Neural cell (in vitro differentiated cells): ENCODE measurements at regions not wholly inside any gene's neighbourhood (a gene's known extent, or its start where the extent isn't known, plus 50 kb on each side); places are given as distances from the start of the nearest gene placed in this dataset.

ENCODE experiments used
- H2AFZ ChIP-seq: fragments of 200-600, 300-800 bp; sonication (generic), shearing (Covaris generic); 2 replicates; pipeline ENCODE4 v1.6.0; 2014; ENCODE audit warnings: low read depth, mild to moderate bottlenecking, antibody characterized with exemption, low read length, moderate library complexity
- H3F3A ChIP-seq: fragments of 200-600 bp; shearing (Covaris generic); 2 replicates; pipeline ENCODE4 v1.6.1; 2016; ENCODE audit warnings: mild to moderate bottlenecking, moderate library complexity, mixed read lengths, antibody characterized with exemption, low read length; ENCODE audit not compliant: insufficient read depth, poor library complexity, severe bottlenecking
- H3K27ac ChIP-seq: fragments of 200-600, 300-800 bp; sonication (generic), shearing (Covaris generic); 2 replicates; pipeline ENCODE4 v1.5.1; 2014; ENCODE audit warnings: mild to moderate bottlenecking, low read length, moderate library complexity
- H3K27me3 ChIP-seq: fragments of 300-800, 200-600 bp; sonication (generic), shearing (Covaris generic); 2 replicates; pipeline ENCODE4 v1.6.0; 2014; ENCODE audit warnings: mild to moderate bottlenecking, low read depth, low read length, moderate library complexity; ENCODE audit not compliant: insufficient read depth
- H3K36me3 ChIP-seq: fragments of 300-800, 200-600 bp; sonication (generic), shearing (Covaris generic); 2 replicates; pipeline ENCODE4 v1.5.1; 2014; ENCODE audit warnings: mild to moderate bottlenecking, antibody characterized with exemption, low read length, moderate library complexity; ENCODE audit not compliant: insufficient read depth
- H3K4me2 ChIP-seq: fragments of 300-800, 200-600 bp; sonication (generic), shearing (Covaris generic); 2 replicates; pipeline ENCODE4 v1.6.0; 2014; ENCODE audit warnings: mild to moderate bottlenecking, low read length
- H3K4me3 ChIP-seq: fragments of 300-800, 200-600 bp; sonication (generic), shearing (Covaris generic); 2 replicates; pipeline ENCODE4 v1.5.1; 2014; ENCODE audit warnings: mild to moderate bottlenecking, low read length, moderate library complexity
- H3K79me2 ChIP-seq: fragments of 200-600 bp; shearing (Covaris generic); replicated peaks from 2 replicates; pipeline ENCODE4 v1.6.0; 2014; ENCODE audit warnings: mild to moderate bottlenecking, low read length, moderate library complexity; ENCODE audit not compliant: insufficient read depth
- H3K9ac ChIP-seq: fragments of 300-800, 200-600 bp; sonication (generic), shearing (Covaris generic); 2 replicates; pipeline ENCODE4 v1.6.1; 2016; ENCODE audit warnings: mild to moderate bottlenecking, low read length, mixed read lengths
- H3K9me2 ChIP-seq: fragments of 200-600 bp; shearing (Covaris generic); 2 replicates; pipeline ENCODE4 v1.6.1; 2016; ENCODE audit warnings: mild to moderate bottlenecking, low read length, mixed read lengths; ENCODE audit not compliant: insufficient read depth
- H3K9me3 ChIP-seq: fragments of 200-600, 300-800 bp; sonication (generic), shearing (Covaris generic); 2 replicates; pipeline ENCODE4 v1.6.1; 2016; ENCODE audit warnings: mild to moderate bottlenecking, mixed run types, low read length, moderate library complexity, mixed read lengths
- H4K20me1 ChIP-seq: fragments of 200-600 bp; shearing (Covaris generic); 2 replicates; pipeline ENCODE4 v1.6.1; 2016; ENCODE audit warnings: mild to moderate bottlenecking, mixed run types; ENCODE audit not compliant: insufficient read depth
- EP300 ChIP-seq: fragments of 450-650 bp; conservative IDR thresholded peaks from 2 replicates; pipeline ENCODE4 v1.6.1; 2014; ENCODE audit warnings: antibody characterized with exemption, mild to moderate bottlenecking, moderate library complexity; ENCODE audit not compliant: poor library complexity, severe bottlenecking
- EZH2 ChIP-seq: fragments of 200-600, 300-800 bp; shearing (Covaris generic), sonication (generic); IDR thresholded peaks from 2 replicates; pipeline ENCODE4 v1.6.1; 2014; ENCODE audit warnings: antibody characterized with exemption, low read length, borderline replicate concordance, mild to moderate bottlenecking; ENCODE audit not compliant: insufficient read depth, poor library complexity, severe bottlenecking
- MXI1 ChIP-seq: fragments of 450-650 bp; conservative IDR thresholded peaks from 2 replicates; pipeline ENCODE4 v1.6.1; 2014; ENCODE audit warnings: antibody characterized with exemption, mild to moderate bottlenecking; ENCODE audit not compliant: poor library complexity, severe bottlenecking
- POLR2AphosphoS5 ChIP-seq: IDR thresholded peaks from 2 replicates; pipeline ENCODE4 v1.6.1; 2012
- RAD21 ChIP-seq: fragments of 450-650 bp; conservative IDR thresholded peaks from 2 replicates; pipeline ENCODE4 v1.6.1; 2014; ENCODE audit warnings: antibody characterized with exemption, mild to moderate bottlenecking, moderate library complexity
- SMC3 ChIP-seq: fragments of 450-650 bp; conservative IDR thresholded peaks from 2 replicates; pipeline ENCODE4 v1.6.1; 2014; ENCODE audit warnings: antibody characterized with exemption, mild to moderate bottlenecking, moderate library complexity; ENCODE audit not compliant: poor library complexity
- TAF1 ChIP-seq: IDR thresholded peaks from 2 replicates; pipeline ENCODE4 v1.6.1; 2012; ENCODE audit warnings: low read depth
- TF ChIP-seq, protein P1 (sequence below): fragments of 450-650 bp; IDR thresholded peaks from 2 replicates; pipeline ENCODE4 v1.5.1; 2014; ENCODE audit warnings: antibody characterized with exemption, mild to moderate bottlenecking, moderate library complexity; ENCODE audit not compliant: poor library complexity, severe bottlenecking
- TF ChIP-seq, protein P2 (sequence below): IDR thresholded peaks from 2 replicates; pipeline ENCODE4 v1.6.1; 2012; ENCODE audit warnings: borderline replicate concordance

GRCh38 chr13:108566413-108567170 lies 62.8 kb upstream of the MYO16 start:
- H4K20me1 ChIP-seq: no peaks in the 10 kb centered on the region
- no peaks in the 10 kb centered on the region for H3K9me3 ChIP-seq
- no peaks in the 10 kb centered on the region for H3K36me3 ChIP-seq
- H2AFZ ChIP-seq: no peak overlapping the region
- no peaks in the 10 kb centered on the region for H3K27me3 ChIP-seq
- no peaks in the 10 kb centered on the region for H3K79me2 ChIP-seq
- no peaks in the 10 kb centered on the region for H3K9me2 ChIP-seq
- H3K4me2 ChIP-seq: no peak overlapping the region
- no peak overlapping the region for H3K9ac ChIP-seq
- no peak for TF ChIP-seq EZH2
- TF ChIP-seq EP300: no peak
- TF ChIP-seq, protein P1, sequence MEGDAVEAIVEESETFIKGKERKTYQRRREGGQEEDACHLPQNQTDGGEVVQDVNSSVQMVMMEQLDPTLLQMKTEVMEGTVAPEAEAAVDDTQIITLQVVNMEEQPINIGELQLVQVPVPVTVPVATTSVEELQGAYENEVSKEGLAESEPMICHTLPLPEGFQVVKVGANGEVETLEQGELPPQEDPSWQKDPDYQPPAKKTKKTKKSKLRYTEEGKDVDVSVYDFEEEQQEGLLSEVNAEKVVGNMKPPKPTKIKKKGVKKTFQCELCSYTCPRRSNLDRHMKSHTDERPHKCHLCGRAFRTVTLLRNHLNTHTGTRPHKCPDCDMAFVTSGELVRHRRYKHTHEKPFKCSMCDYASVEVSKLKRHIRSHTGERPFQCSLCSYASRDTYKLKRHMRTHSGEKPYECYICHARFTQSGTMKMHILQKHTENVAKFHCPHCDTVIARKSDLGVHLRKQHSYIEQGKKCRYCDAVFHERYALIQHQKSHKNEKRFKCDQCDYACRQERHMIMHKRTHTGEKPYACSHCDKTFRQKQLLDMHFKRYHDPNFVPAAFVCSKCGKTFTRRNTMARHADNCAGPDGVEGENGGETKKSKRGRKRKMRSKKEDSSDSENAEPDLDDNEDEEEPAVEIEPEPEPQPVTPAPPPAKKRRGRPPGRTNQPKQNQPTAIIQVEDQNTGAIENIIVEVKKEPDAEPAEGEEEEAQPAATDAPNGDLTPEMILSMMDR: no peak
- TF ChIP-seq SMC3: no peak
- TF ChIP-seq RAD21: no peak
- no peak for TF ChIP-seq POLR2AphosphoS5
- TF ChIP-seq MXI1: no peak
- TF ChIP-seq TAF1: no peak
- TF ChIP-seq, protein P2, sequence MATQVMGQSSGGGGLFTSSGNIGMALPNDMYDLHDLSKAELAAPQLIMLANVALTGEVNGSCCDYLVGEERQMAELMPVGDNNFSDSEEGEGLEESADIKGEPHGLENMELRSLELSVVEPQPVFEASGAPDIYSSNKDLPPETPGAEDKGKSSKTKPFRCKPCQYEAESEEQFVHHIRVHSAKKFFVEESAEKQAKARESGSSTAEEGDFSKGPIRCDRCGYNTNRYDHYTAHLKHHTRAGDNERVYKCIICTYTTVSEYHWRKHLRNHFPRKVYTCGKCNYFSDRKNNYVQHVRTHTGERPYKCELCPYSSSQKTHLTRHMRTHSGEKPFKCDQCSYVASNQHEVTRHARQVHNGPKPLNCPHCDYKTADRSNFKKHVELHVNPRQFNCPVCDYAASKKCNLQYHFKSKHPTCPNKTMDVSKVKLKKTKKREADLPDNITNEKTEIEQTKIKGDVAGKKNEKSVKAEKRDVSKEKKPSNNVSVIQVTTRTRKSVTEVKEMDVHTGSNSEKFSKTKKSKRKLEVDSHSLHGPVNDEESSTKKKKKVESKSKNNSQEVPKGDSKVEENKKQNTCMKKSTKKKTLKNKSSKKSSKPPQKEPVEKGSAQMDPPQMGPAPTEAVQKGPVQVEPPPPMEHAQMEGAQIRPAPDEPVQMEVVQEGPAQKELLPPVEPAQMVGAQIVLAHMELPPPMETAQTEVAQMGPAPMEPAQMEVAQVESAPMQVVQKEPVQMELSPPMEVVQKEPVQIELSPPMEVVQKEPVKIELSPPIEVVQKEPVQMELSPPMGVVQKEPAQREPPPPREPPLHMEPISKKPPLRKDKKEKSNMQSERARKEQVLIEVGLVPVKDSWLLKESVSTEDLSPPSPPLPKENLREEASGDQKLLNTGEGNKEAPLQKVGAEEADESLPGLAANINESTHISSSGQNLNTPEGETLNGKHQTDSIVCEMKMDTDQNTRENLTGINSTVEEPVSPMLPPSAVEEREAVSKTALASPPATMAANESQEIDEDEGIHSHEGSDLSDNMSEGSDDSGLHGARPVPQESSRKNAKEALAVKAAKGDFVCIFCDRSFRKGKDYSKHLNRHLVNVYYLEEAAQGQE: no peak
- no peak overlapping the region for H3K27ac ChIP-seq
- H3K4me3 ChIP-seq: no peak overlapping the region
- H3F3A ChIP-seq: no peaks in the 10 kb centered on the region

- H3K4me2 ChIP-seq: no peak overlapping the region
- no peaks in the 10 kb centered on the region for H3K9me2 ChIP-seq
- no peak overlapping the region for H3K9ac ChIP-seq
- no peaks in the 10 kb centered on the region for H3K27me3 ChIP-seq
- no peaks in the 10 kb centered on the region for H3K36me3 ChIP-seq
- H3F3A ChIP-seq: no peaks in the 10 kb centered on the region
- H3K27ac ChIP-seq: no peak overlapping the region
- H3K79me2 ChIP-seq: no peaks in the 10 kb centered on the region
- no peak overlapping the region for H2AFZ ChIP-seq
- TF ChIP-seq, protein P2: no peak
- TF ChIP-seq, protein P1: no peak
- TF ChIP-seq SMC3 (no peak), MXI1 (no peak), POLR2AphosphoS5 (no peak), EZH2 (no peak), RAD21 (no peak), TAF1 (no peak), EP300 (no peak)
- no peaks in the 10 kb centered on the region for H3K9me3 ChIP-seq
- H3K4me3 ChIP-seq: no peak overlapping the region
- H4K20me1 ChIP-seq: no peaks in the 10 kb centered on the region
Measured at GRCh38 chr13:108572782-108573211, 56.6 kb upstream of the MYO16 start.
